SK-N-SH (cell line): ENCODE measurements at regions not wholly inside any gene's neighbourhood (a gene's known extent, or its start where the extent isn't known, plus 50 kb on each side); places are given as distances from the start of the nearest gene placed in this dataset.

Experiments used
- CTCF ChIP-seq: fragments of 200-600 bp; sonication (generic); IDR thresholded peaks from 2 replicates; pipeline ENCODE4 v1.6.1; 2017; ENCODE audit warnings: antibody characterized with exemption, mild to moderate bottlenecking, moderate library complexity
- RCOR1 ChIP-seq: fragments of 150-350 bp; IDR thresholded peaks from 2 replicates; pipeline ENCODE4 v1.6.1; 2017; ENCODE audit warnings: antibody characterized with exemption, low read length
- YY1 ChIP-seq: IDR thresholded peaks from 2 replicates; pipeline ENCODE4 v1.4.0; 2012; ENCODE audit warnings: low read depth, mild to moderate bottlenecking

- TF ChIP-seq CTCF (no peak), YY1 (no peak), RCOR1 (no peak)
Measured at GRCh38 chr6:147015674-147016073, 188.5 kb upstream of the STXBP5 start.
